ENCODE measurements at regions not wholly inside any gene's neighbourhood (a gene's known extent, or its start where the extent isn't known, plus 50 kb on each side); places are given as distances from the start of the nearest gene placed in this dataset.

DNA sequence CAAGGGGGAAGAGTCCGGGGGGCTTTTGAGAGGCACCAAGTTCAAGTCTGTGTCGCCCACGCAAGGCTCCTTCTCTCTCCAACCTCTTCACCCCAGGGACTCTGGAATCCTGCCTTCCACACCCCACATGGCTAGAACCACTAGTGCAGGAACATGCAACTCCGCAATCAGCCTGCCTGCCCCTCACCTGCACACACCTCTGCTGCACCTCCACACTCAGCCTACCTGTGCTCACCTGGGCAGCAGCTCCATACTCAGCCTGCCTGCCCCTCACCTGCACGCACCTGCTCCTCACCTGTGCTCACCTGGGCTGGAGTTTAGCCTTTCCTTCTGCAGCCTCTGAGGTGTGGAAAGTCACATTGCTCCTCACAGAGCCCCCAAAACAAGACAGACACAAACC, 277.4 kb downstream of the NDUFA10 start:
- in situ Hi-C loops (cut with HindIII; ENCODE audit: low pct_unique_long_range_greater_than_20kb, low sequenced_read_pairs): no loop called here
- DNase-seq (ENCODE audit: low read depth): no peak

DNA sequence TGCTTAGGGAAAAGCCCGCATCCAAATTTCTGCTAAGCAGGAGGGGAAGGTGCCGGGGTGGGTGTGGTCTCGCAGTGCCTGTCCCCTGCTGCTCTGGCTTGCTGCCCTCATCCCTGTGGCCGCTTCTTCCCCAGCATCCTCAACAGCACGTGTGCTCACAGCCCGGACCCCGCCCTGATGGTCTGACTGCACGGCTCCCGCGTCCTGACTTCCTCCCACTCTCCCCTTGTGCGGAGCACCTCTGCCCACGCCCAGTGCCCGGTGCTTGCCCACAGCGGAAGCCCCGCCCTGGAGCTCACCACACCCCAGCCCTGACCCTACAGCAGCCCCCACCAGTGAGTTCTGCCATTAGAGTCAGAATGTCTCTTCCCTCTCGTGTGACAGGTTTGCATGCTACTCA, 277.9 kb downstream of the NDUFA10 start:
- no peak for DNase-seq (ENCODE audit: low read depth)
- in situ Hi-C loops (cut with HindIII; ENCODE audit: low pct_unique_long_range_greater_than_20kb, low sequenced_read_pairs): no loop called here

GRCh38 chr2:239746559-239747246, 278.4 kb downstream of the NDUFA10 start:
- in situ Hi-C loops (cut with HindIII; ENCODE audit: low pct_unique_long_range_greater_than_20kb, low sequenced_read_pairs): no loop called here
- no peak for DNase-seq (ENCODE audit: low read depth)

DNA sequence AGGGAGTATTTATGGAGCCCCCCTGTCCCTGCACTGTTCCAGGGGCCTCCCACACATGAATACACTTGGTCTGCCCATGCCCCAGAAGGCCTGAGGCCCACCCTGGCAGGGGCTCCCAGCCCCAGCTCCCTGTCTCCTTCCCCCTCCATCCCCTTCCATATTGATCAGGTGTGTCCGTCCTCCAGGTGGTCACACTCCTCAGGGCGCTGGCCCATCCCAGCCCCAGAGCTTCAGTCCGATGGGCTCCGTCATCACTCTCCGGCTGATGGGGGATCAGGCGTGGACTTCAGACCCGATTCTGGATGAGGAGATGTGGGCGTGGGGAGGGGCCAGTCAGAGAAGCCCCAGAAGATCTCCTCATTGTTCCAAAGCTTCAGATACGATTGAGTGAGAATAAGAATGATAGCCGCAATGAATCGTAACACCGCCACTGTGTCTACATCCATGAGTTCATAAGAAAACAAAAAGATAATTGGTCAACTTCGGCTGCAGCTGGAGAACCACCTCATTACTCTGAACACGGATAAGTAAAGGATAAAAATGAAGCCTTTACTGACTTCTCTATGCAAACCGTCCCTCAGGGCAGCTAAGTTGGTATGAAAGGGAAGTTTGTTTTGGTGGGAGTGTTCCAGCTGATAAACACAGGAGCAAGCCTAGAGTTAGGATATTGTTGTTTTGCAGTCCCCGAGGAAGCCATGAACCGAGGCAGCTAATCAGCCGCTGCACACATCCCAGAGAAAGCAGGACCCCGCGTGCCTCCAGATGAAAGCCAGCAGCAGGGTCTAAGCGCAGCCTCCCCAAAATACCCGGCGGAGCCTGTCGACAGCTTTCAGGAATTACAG, 279.5 kb downstream of the NDUFA10 start:
- no peak for DNase-seq (ENCODE audit: low read depth)
- in situ Hi-C loops (cut with HindIII; ENCODE audit: low pct_unique_long_range_greater_than_20kb, low sequenced_read_pairs): no loop called here

DNA sequence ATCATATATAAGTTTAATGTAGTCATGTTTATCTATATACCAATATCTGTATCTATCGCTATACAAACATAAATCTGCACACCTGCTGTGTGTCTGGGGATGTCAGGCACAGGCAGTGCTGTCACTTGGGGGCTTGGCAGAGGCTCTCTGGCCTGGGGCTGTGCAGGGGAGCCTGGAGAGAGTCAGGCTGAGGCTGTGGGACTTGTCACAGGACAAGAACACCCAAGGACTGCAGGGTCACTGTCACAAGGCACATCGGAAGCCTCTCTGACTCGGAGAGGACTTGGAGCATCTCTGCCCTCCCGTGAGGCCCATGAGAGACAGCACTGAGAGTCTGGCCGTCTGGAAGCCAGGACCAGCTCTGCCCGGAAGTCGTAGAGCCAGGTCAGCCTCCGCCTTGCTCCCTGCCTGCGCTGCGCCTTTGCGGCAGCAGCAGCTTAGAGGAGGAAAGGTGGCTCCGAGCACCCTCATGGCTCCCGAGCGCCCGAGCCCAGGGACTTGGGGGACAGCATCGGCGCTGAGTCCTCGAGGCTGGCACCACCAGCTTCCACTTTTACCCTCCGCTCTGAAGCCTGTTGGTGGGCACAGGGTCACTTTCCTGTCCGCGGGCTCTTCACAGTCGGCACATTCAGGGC, 280.3 kb downstream of the NDUFA10 start:
- in situ Hi-C loops (cut with HindIII; ENCODE audit: low pct_unique_long_range_greater_than_20kb, low sequenced_read_pairs): no loop called here
- DNase-seq (ENCODE audit: low read depth): no peak

- DNase-seq (ENCODE audit: low read depth): no peak
- in situ Hi-C loops (cut with HindIII; ENCODE audit: low pct_unique_long_range_greater_than_20kb, low sequenced_read_pairs): no loop called here
Observed at GRCh38 chr2:239743206-239743605, 281.9 kb downstream of the NDUFA10 start.

DNA sequence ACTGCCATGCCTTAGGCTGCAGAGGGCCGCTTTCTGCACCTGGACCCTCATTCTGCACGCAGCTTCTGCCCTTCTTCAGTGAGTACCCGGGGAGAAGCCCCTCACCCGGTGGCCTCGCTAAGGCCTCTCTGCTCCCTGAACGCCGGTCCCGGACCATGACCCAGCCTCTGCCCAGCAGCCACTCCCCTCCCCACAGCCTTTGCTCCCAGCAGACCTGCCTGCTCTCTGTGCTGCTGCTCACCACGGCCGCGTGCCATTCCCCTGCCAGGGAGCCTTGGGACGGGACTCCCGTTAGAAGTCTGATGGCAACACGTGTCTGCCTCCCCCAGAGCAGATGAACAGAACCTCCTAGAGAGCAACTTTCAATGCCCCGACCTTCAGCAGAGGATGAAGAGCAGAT, 282.8 kb downstream of the NDUFA10 start:
- no peak for DNase-seq (ENCODE audit: low read depth)
- in situ Hi-C loops (cut with HindIII; ENCODE audit: low pct_unique_long_range_greater_than_20kb, low sequenced_read_pairs): no loop called here

DNA sequence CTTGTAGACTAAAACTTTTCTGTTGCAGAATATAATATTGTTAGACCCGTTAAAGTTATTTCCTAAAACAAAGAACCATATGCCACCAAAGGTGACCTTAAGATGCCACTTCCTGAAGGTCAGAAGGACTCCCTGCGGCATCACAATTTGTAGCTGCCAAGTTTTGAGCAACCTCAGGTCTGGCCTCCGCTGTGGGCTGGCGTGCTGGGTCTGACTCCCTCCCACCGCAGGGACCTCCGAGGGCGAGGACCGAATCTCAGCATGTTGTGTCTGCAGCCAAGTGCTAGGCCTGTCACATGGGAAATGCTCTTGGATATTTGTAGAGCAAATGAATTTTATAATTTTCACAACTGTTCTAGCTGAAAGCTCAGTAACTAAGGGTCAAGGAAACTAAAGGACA, 285.9 kb downstream of the NDUFA10 start:
- DNase-seq (ENCODE audit: low read depth): no peak
- in situ Hi-C loops (cut with HindIII; ENCODE audit: low pct_unique_long_range_greater_than_20kb, low sequenced_read_pairs): no loop called here

DNA sequence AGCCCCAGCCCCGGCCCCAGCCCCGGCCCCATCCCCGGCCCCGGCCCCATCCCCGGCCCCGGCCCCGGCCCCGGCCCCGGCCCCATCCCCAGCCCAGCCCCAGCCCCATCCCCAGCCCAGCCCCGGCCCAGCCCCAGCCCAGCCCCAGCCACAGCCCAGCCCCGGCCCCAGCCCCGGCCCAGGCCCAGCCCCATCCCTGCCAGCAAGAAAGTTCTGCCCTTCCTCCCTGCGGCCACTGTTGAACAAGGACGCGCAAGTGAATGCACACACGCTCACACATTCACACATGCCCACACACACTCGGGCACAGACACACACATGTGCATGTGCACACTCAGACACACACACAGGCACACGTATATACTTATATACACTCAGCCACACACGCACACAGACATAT, 287.0 kb downstream of the NDUFA10 start:
- in situ Hi-C loops (cut with HindIII; ENCODE audit: low pct_unique_long_range_greater_than_20kb, low sequenced_read_pairs): no loop called here

GRCh38 chr2:239737144-239737463, 288.0 kb downstream of the NDUFA10 start:
- in situ Hi-C loops (cut with HindIII; ENCODE audit: low pct_unique_long_range_greater_than_20kb, low sequenced_read_pairs): no loop called here
- DNase-seq (ENCODE audit: low read depth): no peak

More for the DNA sequence above, 287.0 kb downstream of the NDUFA10 start:
- DNase-seq (ENCODE audit: low read depth): no peak

DNA sequence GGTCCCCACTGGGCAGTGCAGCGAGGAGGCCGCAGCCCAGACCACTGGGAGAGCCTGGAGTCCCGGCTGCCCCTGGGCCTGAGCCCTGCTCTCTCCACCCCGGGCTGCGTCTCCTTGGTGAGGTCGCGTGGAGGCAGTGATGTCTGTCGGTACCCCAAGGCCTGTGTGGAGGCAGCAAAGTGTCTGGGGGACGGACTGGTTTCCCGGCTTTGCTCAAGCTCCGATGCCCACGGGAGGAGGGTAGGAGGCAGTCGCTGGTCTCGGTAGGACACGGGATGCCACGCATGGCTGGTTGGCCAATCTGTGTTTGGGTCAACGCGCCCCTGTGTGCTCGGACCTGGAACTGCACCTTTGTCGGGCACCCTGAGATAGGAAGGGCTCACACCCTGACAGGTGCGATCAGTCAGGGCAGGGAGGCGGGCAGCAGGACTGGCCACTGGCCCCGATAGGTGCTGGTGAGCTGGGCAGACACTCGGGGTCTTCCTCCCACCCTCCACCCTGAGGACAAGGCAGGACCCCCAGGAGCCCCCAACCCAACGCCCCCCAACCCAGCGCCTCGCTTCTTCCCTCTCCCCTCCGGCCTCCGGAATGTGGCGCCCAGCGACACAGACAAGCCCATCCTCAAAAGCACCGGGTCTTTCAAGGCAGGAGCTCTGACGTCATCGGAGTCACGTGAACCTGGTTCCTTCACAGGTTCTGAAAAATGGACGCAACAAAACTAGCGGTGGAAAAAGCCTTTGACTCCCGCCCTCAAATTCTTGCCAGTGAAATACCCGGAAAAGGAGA, 288.6 kb downstream of the NDUFA10 start:
- no peak for DNase-seq (ENCODE audit: low read depth)

GRCh38 chr2:239735829-239736357, 289.2 kb downstream of the NDUFA10 start:
- no peak for DNase-seq (ENCODE audit: low read depth)
- in situ Hi-C loops (cut with HindIII; ENCODE audit: low pct_unique_long_range_greater_than_20kb, low sequenced_read_pairs): no loop called here

More for the DNA sequence above, 288.6 kb downstream of the NDUFA10 start:
- in situ Hi-C loops (cut with HindIII; ENCODE audit: low pct_unique_long_range_greater_than_20kb, low sequenced_read_pairs): no loop called here

GRCh38 chr2:239735131-239735828, 289.9 kb downstream of the NDUFA10 start:
- in situ Hi-C loops (cut with HindIII; ENCODE audit: low pct_unique_long_range_greater_than_20kb, low sequenced_read_pairs): no loop called here
- DNase-seq (ENCODE audit: low read depth): no peak

- in situ Hi-C loops (cut with HindIII; ENCODE audit: low pct_unique_long_range_greater_than_20kb, low sequenced_read_pairs): no loop called here
- no peak for DNase-seq (ENCODE audit: low read depth)
Observed at GRCh38 chr2:239734436-239735005, 290.6 kb downstream of the NDUFA10 start.

GRCh38 chr2:239732666-239733010, 292.5 kb downstream of the NDUFA10 start:
- no peak for DNase-seq (ENCODE audit: low read depth)
- in situ Hi-C loops (cut with HindIII; ENCODE audit: low pct_unique_long_range_greater_than_20kb, low sequenced_read_pairs): no loop called here

- DNase-seq (ENCODE audit: low read depth): no peak
- in situ Hi-C loops (cut with HindIII; ENCODE audit: low pct_unique_long_range_greater_than_20kb, low sequenced_read_pairs): no loop called here
Observed at GRCh38 chr2:239731998-239732665, 293.0 kb downstream of the NDUFA10 start.

DNA sequence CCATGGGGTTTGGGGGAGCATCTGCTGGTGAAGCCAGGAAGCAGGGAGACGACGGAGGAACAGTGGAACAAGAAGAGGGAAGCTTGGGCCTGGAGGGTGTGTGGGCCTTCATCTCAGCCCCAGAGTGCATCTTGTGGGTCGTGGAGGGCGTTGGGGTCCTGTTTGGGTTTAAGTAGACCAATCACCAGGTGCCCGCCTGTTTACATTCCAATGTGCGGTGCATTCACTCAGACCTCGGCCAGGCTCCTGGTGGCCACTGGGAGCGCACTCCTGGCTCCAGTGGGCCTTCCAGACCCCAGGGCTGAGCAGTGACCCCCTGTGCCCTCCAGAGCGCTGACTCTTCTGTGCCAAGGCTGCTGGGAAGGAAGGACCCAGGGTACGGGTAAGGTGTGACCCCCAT, 293.7 kb downstream of the NDUFA10 start:
- in situ Hi-C loops (cut with HindIII; ENCODE audit: low pct_unique_long_range_greater_than_20kb, low sequenced_read_pairs): no loop called here

More for the DNA sequence above, 293.7 kb downstream of the NDUFA10 start:
- no peak for DNase-seq (ENCODE audit: low read depth)

Measured in Caki2 (cell line).